Endothelial cell of umbilical vein (primary cell): ENCODE measurements at regions not wholly inside any gene's neighbourhood (a gene's known extent, or its start where the extent isn't known, plus 50 kb on each side); places are given as distances from the start of the nearest gene placed in this dataset.

Source experiments
- BruUV-seq: library from RNA; stranded (reverse); fragments of 400-500 nt; replicated peaks from 2 replicates; lab custom pipeline; 2021; lab: Mats Ljungman, UMichigan
- CTCF ChIA-PET: fragments of 300-600, 350-600 bp; sonication (Branson Sonifier 250); formaldehyde crosslinking; loops from one replicate; lab custom pipeline; 2021; ENCODE audit warnings: antibody characterized with exemption, inconsistent platforms; lab: Charles Lee
- POLR2A ChIA-PET: fragments of 300-600, 350-600 bp; sonication (Branson Sonifier 250); formaldehyde crosslinking; loops from one replicate; lab custom pipeline; 2021; ENCODE audit warnings: antibody characterized with exemption, inconsistent platforms; lab: Charles Lee
- DNase-seq: peaks from one replicate; pipeline ENCODE4 v3.0.0-alpha.2; 2011; ENCODE audit warnings: low read depth, low spot score
- FAIRE-seq: peaks from 2 replicates; lab custom pipeline; 2011; peaks lifted over from hg19 to GRCh38; lab: Jason Lieb, UNC
- H2AFZ ChIP-seq: 2 replicates; pipeline ENCODE4 v1.6.0; 2012; ENCODE audit warnings: low read depth, low read length, control low read depth, inconsistent platforms
- H3K27ac ChIP-seq: 2 replicates; pipeline ENCODE4 v1.5.1; 2011; ENCODE audit warnings: low read depth, mild to moderate bottlenecking, control low read depth, low read length, moderate library complexity; ENCODE audit not compliant: insufficient read depth
- H3K27me3 ChIP-seq, 2 experiments: 2 replicates each; pipeline versions ENCODE4 v1.6.0 to v1.6.1; 2011; ENCODE audit warnings: low read length in 2 of 2, mixed read lengths in 1 of 2; ENCODE audit not compliant: control insufficient read depth in 2 of 2, insufficient read depth in 2 of 2
- H3K36me3 ChIP-seq, 2 experiments: 2 replicates in 1 of 2; 3 replicates in 1 of 2; pipeline ENCODE4 v1.5.1; 2011; ENCODE audit warnings: low read length in 2 of 2, mild to moderate bottlenecking in 1 of 2, moderate library complexity in 1 of 2; ENCODE audit not compliant: control insufficient read depth in 2 of 2, insufficient read depth in 2 of 2; ENCODE audit errors: extremely low read depth in 1 of 2
- H3K4me1 ChIP-seq: 3 replicates; pipeline ENCODE4 v1.5.1; 2011; ENCODE audit warnings: mild to moderate bottlenecking, low read length; ENCODE audit not compliant: control insufficient read depth, insufficient read depth; ENCODE audit errors: extremely low read depth
- H3K4me2 ChIP-seq: 2 replicates; pipeline ENCODE4 v1.6.1; 2011; ENCODE audit warnings: low read length, control low read depth, mixed read lengths; ENCODE audit not compliant: insufficient read depth
- H3K4me3 ChIP-seq, 3 experiments: fragments of 200-600 bp in 1 of 3; sonication (generic), shearing (Covaris generic) in 1 of 3; replicated peaks in 1 of 3; 2 replicates each; pipeline ENCODE4 v1.5.1; 2011 to 2016; ENCODE audit warnings: control low read depth in 3 of 3, low read length in 3 of 3, mild to moderate bottlenecking in 2 of 3, inconsistent platforms in 1 of 3, low read depth in 1 of 3, moderate library complexity in 1 of 3; ENCODE audit not compliant: insufficient read depth in 1 of 3
- H3K79me2 ChIP-seq: 2 replicates; pipeline ENCODE4 v1.6.0; 2012; ENCODE audit warnings: low read length, inconsistent platforms; ENCODE audit not compliant: control insufficient read depth, insufficient read depth
- H3K9ac ChIP-seq: replicated peaks from 2 replicates; pipeline ENCODE3; 2011; ENCODE audit warnings: low read length, control low read depth; ENCODE audit not compliant: insufficient read depth; ENCODE audit errors: extremely low read depth
- H3K9me1 ChIP-seq: replicated peaks from 3 replicates; pipeline ENCODE4 v1.6.0; 2011; ENCODE audit warnings: mild to moderate bottlenecking, low read length; ENCODE audit not compliant: control insufficient read depth, insufficient read depth; ENCODE audit errors: extremely low read depth
- H3K9me3 ChIP-seq: replicated peaks from 2 replicates; pipeline ENCODE4 v1.5.1; 2012; ENCODE audit warnings: low read length, inconsistent platforms; ENCODE audit not compliant: control insufficient read depth, insufficient read depth
- H4K20me1 ChIP-seq: replicated peaks from 2 replicates; pipeline ENCODE3; 2011; ENCODE audit warnings: mild to moderate bottlenecking, low read length; ENCODE audit not compliant: control insufficient read depth, insufficient read depth; ENCODE audit errors: extremely low read depth
- EZH2 ChIP-seq: IDR thresholded peaks from 2 replicates; pipeline ENCODE4 v1.6.1; 2012; ENCODE audit warnings: borderline replicate concordance, low read depth, mild to moderate bottlenecking, moderate library complexity, low read length, inconsistent platforms; ENCODE audit not compliant: severe bottlenecking
- FOS ChIP-seq: IDR thresholded peaks from 2 replicates; pipeline ENCODE4 v1.6.1; 2011; ENCODE audit warnings: mild to moderate bottlenecking, low read length, moderate library complexity, borderline replicate concordance; ENCODE audit not compliant: insufficient read depth
- GATA2 ChIP-seq: IDR thresholded peaks from 2 replicates; pipeline ENCODE4 v1.7.0; 2011; ENCODE audit warnings: low read depth, mild to moderate bottlenecking, moderate library complexity, mixed read lengths, low read length; ENCODE audit not compliant: insufficient read length, insufficient read depth
- JUN ChIP-seq: IDR thresholded peaks from 2 replicates; pipeline ENCODE4 v1.6.1; 2011; ENCODE audit warnings: borderline replicate concordance, low read depth; ENCODE audit not compliant: insufficient read length, insufficient read depth
- MYC ChIP-seq: IDR thresholded peaks from one replicate; pipeline ENCODE4 v1.6.1; 2011; ENCODE audit warnings: mild to moderate bottlenecking, low read depth, low read length
- POLR2A ChIP-seq: IDR thresholded peaks from 2 replicates; pipeline ENCODE4 v1.6.1; 2012; ENCODE audit warnings: low read depth, mild to moderate bottlenecking, control low read depth, low read length
- POLR2AphosphoS5 ChIP-seq: IDR thresholded peaks from 2 replicates; pipeline ENCODE4 v1.6.1; 2012; ENCODE audit warnings: low read depth, mild to moderate bottlenecking, control low read depth, low read length, moderate library complexity; ENCODE audit not compliant: insufficient read depth
- dilution Hi-C: fragments of 300-500 bp; cut with MboI; formaldehyde crosslinking; loops from one replicate; pipeline ENCODE4 v1.15.0; 2019; ENCODE audit warnings: low sequenced_read_pairs; ENCODE audit not compliant: extremely low pct_ligation_motif_present
- intact Hi-C: fragments of 100-400 bp; cut with micrococcal nuclease; formaldehyde crosslinking; loops from one replicate; pipeline ENCODE4 v1.10.0; 2022
- TF ChIP-seq, protein P1 (sequence below): IDR thresholded peaks from 2 replicates; pipeline ENCODE4 v1.6.1; 2011; ENCODE audit not compliant: insufficient read depth, insufficient read length
- TF ChIP-seq, protein P2 (sequence below), 2 donors: IDR thresholded peaks; 1 replicate in 1 of 2; 2 replicates in 1 of 2; pipeline ENCODE4 v1.5.1; 2011; ENCODE audit warnings: low read length in 2 of 2, mild to moderate bottlenecking in 2 of 2, moderate library complexity in 2 of 2, control low read depth in 1 of 2, inconsistent platforms in 1 of 2, low read depth in 1 of 2; ENCODE audit not compliant: insufficient read depth in 1 of 2; ENCODE audit errors: extremely low read depth in 1 of 2

DNA sequence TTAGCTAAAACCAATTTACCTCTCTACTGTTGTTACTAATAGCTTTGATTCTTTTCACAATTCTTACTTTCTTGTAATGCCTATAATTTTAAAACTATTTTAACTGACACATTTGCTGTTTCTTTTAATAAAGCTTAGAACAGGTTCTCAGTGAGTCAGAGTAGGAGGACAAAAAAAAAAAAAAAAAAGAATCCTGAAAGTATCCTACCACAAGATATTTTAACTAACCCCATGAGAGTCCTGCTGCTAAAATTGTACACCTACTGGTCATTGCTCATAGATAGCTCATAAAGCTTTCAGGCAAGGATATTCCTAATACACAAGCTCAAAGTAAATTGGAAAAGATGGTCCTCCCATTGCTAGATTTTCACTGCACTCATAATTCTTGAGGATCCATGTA is 301.0 kb downstream of the CENPW start:
- Histone ChIP-seq H4K20me1 (no peaks in the 10 kb centered on the region), H3K4me2 (no peak overlapping the region), H3K4me3 (no peak overlapping the region), H3K79me2 (no peaks in the 10 kb centered on the region), H3K36me3 (no peaks in the 10 kb centered on the region), H3K27ac (no peak overlapping the region), H3K9me1 (no peaks in the 10 kb centered on the region), H2AFZ (no peak overlapping the region), H3K9ac (no peak overlapping the region), H3K9me3 (no peaks in the 10 kb centered on the region), H3K27me3 (no peaks in the 10 kb centered on the region), H3K4me1 (no peaks in the 10 kb centered on the region)
- POLR2A ChIA-PET = no interaction called here
- DNase-seq = no peak
- TF ChIP-seq, protein P1, sequence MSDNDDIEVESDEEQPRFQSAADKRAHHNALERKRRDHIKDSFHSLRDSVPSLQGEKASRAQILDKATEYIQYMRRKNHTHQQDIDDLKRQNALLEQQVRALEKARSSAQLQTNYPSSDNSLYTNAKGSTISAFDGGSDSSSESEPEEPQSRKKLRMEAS = no peak
- no peak for TF ChIP-seq EZH2
- no peak for TF ChIP-seq POLR2AphosphoS5
- TF ChIP-seq GATA2 = no peak
- no peak for TF ChIP-seq JUN
- TF ChIP-seq FOS = no peak
- no peak for TF ChIP-seq MYC
- TF ChIP-seq POLR2A = no peak
- no TSS peak for BruUV-seq
- CTCF ChIA-PET = interaction anchor here (0.9 to 2.3 kb wide), 6 partner anchors 9 to 163 kb away, joined by 3 to 9 read pairs (median 4); no protein-coding TSS in a partner anchor
- FAIRE-seq = no peak
- dilution Hi-C loops (no loop called here), intact Hi-C loops (no loop called here)

DNA sequence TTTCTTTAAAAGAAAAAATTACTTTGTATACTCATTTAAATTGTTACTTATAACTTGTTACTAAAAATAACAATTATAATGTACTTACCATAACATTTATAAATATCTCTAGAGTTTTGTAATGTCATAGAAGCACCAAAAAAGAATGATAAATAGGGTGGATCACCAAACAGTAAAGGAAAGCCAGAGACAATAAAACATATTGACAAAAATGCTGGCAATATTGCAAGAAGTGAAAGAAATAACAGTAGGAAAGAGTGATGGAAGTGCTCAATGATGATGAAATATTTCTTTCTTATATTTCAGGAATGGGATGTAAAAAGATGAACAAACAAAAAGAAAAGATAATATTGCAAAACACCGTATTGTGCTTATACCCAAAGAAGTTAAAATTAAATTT is 301.7 kb downstream of the CENPW start:
- DNase-seq = no peak
- CTCF ChIA-PET = interaction anchor here (1.0 to 2.3 kb wide), 5 partner anchors 9 to 17 kb away, joined by 3 to 9 read pairs (median 4); no protein-coding TSS in a partner anchor

More for the DNA sequence above, 301.7 kb downstream of the CENPW start:
- Histone ChIP-seq H2AFZ (no peak overlapping the region), H3K9ac (no peak overlapping the region), H3K4me1 (no peaks in the 10 kb centered on the region), H3K27me3 (no peaks in the 10 kb centered on the region), H3K9me3 (no peaks in the 10 kb centered on the region), H3K9me1 (no peaks in the 10 kb centered on the region), H3K79me2 (no peaks in the 10 kb centered on the region), H3K36me3 (no peaks in the 10 kb centered on the region), H3K27ac (no peak overlapping the region), H3K4me2 (no peak overlapping the region), H3K4me3 (no peak overlapping the region), H4K20me1 (no peaks in the 10 kb centered on the region)
- TF ChIP-seq POLR2A = no peak
- TF ChIP-seq, protein P2, sequence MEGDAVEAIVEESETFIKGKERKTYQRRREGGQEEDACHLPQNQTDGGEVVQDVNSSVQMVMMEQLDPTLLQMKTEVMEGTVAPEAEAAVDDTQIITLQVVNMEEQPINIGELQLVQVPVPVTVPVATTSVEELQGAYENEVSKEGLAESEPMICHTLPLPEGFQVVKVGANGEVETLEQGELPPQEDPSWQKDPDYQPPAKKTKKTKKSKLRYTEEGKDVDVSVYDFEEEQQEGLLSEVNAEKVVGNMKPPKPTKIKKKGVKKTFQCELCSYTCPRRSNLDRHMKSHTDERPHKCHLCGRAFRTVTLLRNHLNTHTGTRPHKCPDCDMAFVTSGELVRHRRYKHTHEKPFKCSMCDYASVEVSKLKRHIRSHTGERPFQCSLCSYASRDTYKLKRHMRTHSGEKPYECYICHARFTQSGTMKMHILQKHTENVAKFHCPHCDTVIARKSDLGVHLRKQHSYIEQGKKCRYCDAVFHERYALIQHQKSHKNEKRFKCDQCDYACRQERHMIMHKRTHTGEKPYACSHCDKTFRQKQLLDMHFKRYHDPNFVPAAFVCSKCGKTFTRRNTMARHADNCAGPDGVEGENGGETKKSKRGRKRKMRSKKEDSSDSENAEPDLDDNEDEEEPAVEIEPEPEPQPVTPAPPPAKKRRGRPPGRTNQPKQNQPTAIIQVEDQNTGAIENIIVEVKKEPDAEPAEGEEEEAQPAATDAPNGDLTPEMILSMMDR (IDR thresholded peaks at IDR 0.05; ENCODE audit: extremely low read depth in 1 of 2, insufficient read depth in 1 of 2, low read depth in 1 of 2, low read length in 2 of 2) = no peak
- TF ChIP-seq GATA2 = no peak
- TF ChIP-seq EZH2 = no peak
- TF ChIP-seq, protein P1 = no peak
- no peak for TF ChIP-seq MYC
- TF ChIP-seq FOS = no peak
- TF ChIP-seq POLR2AphosphoS5 = no peak
- no peak for TF ChIP-seq JUN
- BruUV-seq = no TSS peak
- dilution Hi-C loops (no loop called here), intact Hi-C loops (no loop called here)
- FAIRE-seq = no peak
- POLR2A ChIA-PET = no interaction called here
